GM23338 (cell line): ENCODE measurements at regions not wholly inside any gene's neighbourhood (a gene's known extent, or its start where the extent isn't known, plus 50 kb on each side); places are given as distances from the start of the nearest gene placed in this dataset.
"Not testable (repeated sequence)": the region's sequence is repeated elsewhere in the genome, so short reads cannot be mapped to it uniquely, and the experiment has no call there.

ENCODE experiments used
- ATAC-seq: fragments of 200-7000 bp; cut with Tn5 transposase; 3 replicates; pipeline ENCODE4 v1.9.1; 2020
- DNase-seq: peaks from one replicate; pipeline ENCODE4 v3.0.0-alpha.2; 2015; ENCODE audit warnings: low spot score
- H2AFZ ChIP-seq: fragments of 200-600 bp; sonication (generic); 2 replicates; pipeline ENCODE4 v1.8.0; 2016; ENCODE audit warnings: antibody characterized with exemption, mild to moderate bottlenecking, moderate library complexity
- H3F3A ChIP-seq: fragments of 200-600 bp; sonication (generic); replicated peaks from 2 replicates; pipeline ENCODE4 v1.8.0; 2017; ENCODE audit warnings: antibody characterized with exemption, mixed run types, low read depth
- H3K27ac ChIP-seq: fragments of 200-600 bp; sonication (generic); 2 replicates; pipeline ENCODE4 v1.6.1; 2016; ENCODE audit warnings: low read depth
- H3K27me3 ChIP-seq: fragments of 200-600 bp; sonication (generic); 2 replicates; pipeline ENCODE4 v1.8.0; 2016; ENCODE audit warnings: mild to moderate bottlenecking, mixed run types, moderate library complexity; ENCODE audit not compliant: insufficient read depth
- H3K36me3 ChIP-seq: fragments of 200-600 bp; sonication (generic); 2 replicates; pipeline ENCODE4 v1.8.0; 2016; ENCODE audit warnings: mild to moderate bottlenecking; ENCODE audit not compliant: insufficient read depth
- H3K4me1 ChIP-seq: fragments of 200-600 bp; sonication (generic); 2 replicates; pipeline ENCODE4 v1.8.0; 2016; ENCODE audit warnings: mild to moderate bottlenecking, moderate library complexity; ENCODE audit not compliant: insufficient read depth
- H3K4me2 ChIP-seq: fragments of 200-600 bp; sonication (generic); 2 replicates; pipeline ENCODE4 v1.7.1; 2017; ENCODE audit warnings: mixed run types
- H3K4me3 ChIP-seq: fragments of 200-600 bp; sonication (generic); 2 replicates; pipeline ENCODE4 v1.6.1; 2016; ENCODE audit warnings: mixed run types
- H3K79me2 ChIP-seq: fragments of 200-600 bp; sonication (generic); replicated peaks from 2 replicates; pipeline ENCODE4 v1.8.0; 2017; ENCODE audit warnings: mild to moderate bottlenecking; ENCODE audit not compliant: insufficient read depth
- H3K9me2 ChIP-seq: fragments of 200-600 bp; sonication (generic); 2 replicates; pipeline ENCODE4 v1.8.0; 2017; ENCODE audit not compliant: insufficient read depth
- H4K20me1 ChIP-seq: fragments of 200-600 bp; sonication (generic); replicated peaks from 2 replicates; pipeline ENCODE4 v1.8.0; 2017; ENCODE audit warnings: mild to moderate bottlenecking; ENCODE audit not compliant: insufficient read depth
- H3K27ac Mint-ChIP-seq: 2 replicates; pipeline ENCODE4 v1.8.0; 2020; ENCODE audit warnings: inconsistent platforms, mild to moderate bottlenecking, moderate library complexity, mixed read lengths
- H3K27me3 Mint-ChIP-seq: 3 replicates; pipeline ENCODE4 v1.8.0; 2022; ENCODE audit warnings: low read depth, mild to moderate bottlenecking, moderate library complexity, mixed read lengths, inconsistent platforms; ENCODE audit not compliant: insufficient read depth, poor library complexity
- H3K36me3 Mint-ChIP-seq: 3 replicates; pipeline ENCODE4 v1.8.0; 2021; ENCODE audit warnings: low read depth, mild to moderate bottlenecking, inconsistent platforms, moderate library complexity, mixed read lengths
- H3K4me1 Mint-ChIP-seq: 3 replicates; pipeline ENCODE4 v1.8.0; 2020; ENCODE audit warnings: mild to moderate bottlenecking, inconsistent platforms, mixed read lengths
- H3K4me3 Mint-ChIP-seq: 3 replicates; pipeline ENCODE4 v1.8.0; 2021; ENCODE audit warnings: moderate library complexity, mild to moderate bottlenecking, inconsistent platforms, mixed read lengths
- H3K9me3 Mint-ChIP-seq: 3 replicates; pipeline ENCODE4 v1.8.0; 2020; ENCODE audit warnings: moderate library complexity, mild to moderate bottlenecking, inconsistent platforms, mixed read lengths
- CREB1 ChIP-seq: fragments of 250-450 bp; sonication (Bioruptor Pico); IDR thresholded peaks from 2 replicates; pipeline ENCODE4 v1.5.0; 2020; ENCODE audit warnings: low read depth, mild to moderate bottlenecking, moderate library complexity
- ETS1 ChIP-seq: IDR thresholded peaks from 2 replicates; pipeline ENCODE4 v1.6.1; 2016; ENCODE audit warnings: antibody characterized with exemption
- EZH2 ChIP-seq: fragments of 200-600 bp; sonication (generic); IDR thresholded peaks from one replicate; pipeline ENCODE4 v1.8.0; 2017; ENCODE audit warnings: antibody characterized with exemption, mild to moderate bottlenecking, low read depth; ENCODE audit not compliant: unreplicated experiment
- NANOG ChIP-seq: IDR thresholded peaks from 2 replicates; pipeline ENCODE4 v1.6.1; 2016; ENCODE audit warnings: antibody characterized with exemption, borderline replicate concordance
- POLR2AphosphoS5 ChIP-seq: IDR thresholded peaks from 2 replicates; pipeline ENCODE4 v1.6.1; 2016; ENCODE audit warnings: antibody characterized with exemption, low read depth
- REST ChIP-seq: IDR thresholded peaks from one replicate; pipeline ENCODE4 v1.6.1; 2018; ENCODE audit warnings: antibody characterized with exemption; ENCODE audit not compliant: unreplicated experiment
- STAT1 ChIP-seq: IDR thresholded peaks from one replicate; pipeline ENCODE4 v1.6.1; 2016; ENCODE audit warnings: antibody characterized with exemption; ENCODE audit not compliant: unreplicated experiment
- ZNF331 ChIP-seq: fragments of 250-450 bp; sonication (Bioruptor Pico); IDR thresholded peaks from 2 replicates; pipeline ENCODE4 v1.5.0; 2020; ENCODE audit warnings: low read depth, mild to moderate bottlenecking, moderate library complexity
- ZNF462 ChIP-seq: fragments of 250-450 bp; sonication (Bioruptor Pico); IDR thresholded peaks from 2 replicates; pipeline ENCODE4 v1.5.0; 2020; ENCODE audit warnings: mild to moderate bottlenecking, moderate library complexity

GRCh38 chr5:104325356-104325755 is 762.8 kb upstream of the NUDT12 start (continued):
- TF ChIP-seq ZNF462 (CRISPR knock-in tag): no peak
- TF ChIP-seq POLR2AphosphoS5: no peak
- TF ChIP-seq STAT1: no peak

GRCh38 chr5:104316676-104317075 is 754.1 kb upstream of the NUDT12 start:
- not testable (repeated sequence) for H3K36me3 ChIP-seq, H4K20me1 ChIP-seq, H3K4me3 Mint-ChIP-seq, H2AFZ ChIP-seq, H3K4me3 ChIP-seq, H3K27ac ChIP-seq, H3K4me1 ChIP-seq, H3K27me3 ChIP-seq, H3K79me2 ChIP-seq, H3K27me3 Mint-ChIP-seq, H3F3A ChIP-seq, H3K4me2 ChIP-seq, ATAC-seq, H3K9me2 ChIP-seq, H3K4me1 Mint-ChIP-seq, DNase-seq, H3K27ac Mint-ChIP-seq
- H3K36me3 Mint-ChIP-seq: peaks cover 19% of the 10 kb centered on the region; the same call in 2 of the 3 replicates
- H3K9me3 Mint-ChIP-seq: peaks cover 23% of the 10 kb centered on the region; the same call in 2 of the 3 replicates

- Histone ChIP-seq H3F3A (no peaks in the 10 kb centered on the region), H3K4me3 (no peak overlapping the region), H3K9me2 (no peaks in the 10 kb centered on the region), H2AFZ (no peak overlapping the region), H3K27me3 (no peaks in the 10 kb centered on the region), H3K4me2 (no peak overlapping the region), H3K4me1 (no peaks in the 10 kb centered on the region), H3K27ac (no peak overlapping the region), H3K79me2 (no peaks in the 10 kb centered on the region), H4K20me1 (no peaks in the 10 kb centered on the region), H3K36me3 (no peaks in the 10 kb centered on the region)
- peaks cover 11% of the 10 kb centered on the region; the same call in 2 of the 3 replicates for H3K36me3 Mint-ChIP-seq
- peaks cover 2% of the 10 kb centered on the region for H3K27me3 Mint-ChIP-seq
- no peak overlapping the region for H3K4me3 Mint-ChIP-seq
- peaks cover 10% of the 10 kb centered on the region; the same call in 2 of the 3 replicates for H3K9me3 Mint-ChIP-seq
- no peak overlapping the region for H3K27ac Mint-ChIP-seq
- no peaks in the 10 kb centered on the region for H3K4me1 Mint-ChIP-seq
- no peak for DNase-seq
- no peak for ATAC-seq
- TF ChIP-seq NANOG (no peak), ZNF331 (CRISPR knock-in tag) (no peak), CREB1 (no peak), EZH2 (no peak), ETS1 (no peak), REST (no peak)
Observed at GRCh38 chr5:104312481-104312880, 749.9 kb upstream of the NUDT12 start.
